HS-5 (cell line): ENCODE measurements at regions not wholly inside any gene's neighbourhood (a gene's known extent, or its start where the extent isn't known, plus 50 kb on each side); places are given as distances from the start of the nearest gene placed in this dataset.
"Not testable (repeated sequence)": the region's sequence is repeated elsewhere in the genome, so short reads cannot be mapped to it uniquely, and the experiment has no call there.

Experiments
- DNase-seq: peaks from one replicate; pipeline ENCODE4 v3.0.0-alpha.2; 2012; ENCODE audit warnings: low read depth

DNA sequence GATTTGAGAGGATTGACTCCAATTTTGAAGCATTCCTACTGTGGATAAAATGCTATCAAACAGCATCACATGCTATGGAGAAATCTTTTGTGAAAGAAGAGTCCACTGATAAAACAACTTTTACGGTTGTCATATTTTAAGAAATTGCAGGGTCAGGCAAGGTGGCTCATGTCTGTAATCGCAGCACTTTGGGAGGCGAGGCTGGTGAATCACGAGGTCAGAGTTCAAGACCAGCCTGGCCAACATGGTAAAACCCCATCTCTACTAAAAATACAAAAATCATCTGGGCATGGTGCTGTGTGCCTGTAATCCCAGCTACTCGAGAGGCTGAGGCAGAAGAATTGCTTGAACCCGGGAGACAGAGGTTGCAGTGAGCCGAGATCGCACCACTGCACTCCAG lies 338.8 kb upstream of the SOX9 start:
- not testable (repeated sequence) for DNase-seq

DNA sequence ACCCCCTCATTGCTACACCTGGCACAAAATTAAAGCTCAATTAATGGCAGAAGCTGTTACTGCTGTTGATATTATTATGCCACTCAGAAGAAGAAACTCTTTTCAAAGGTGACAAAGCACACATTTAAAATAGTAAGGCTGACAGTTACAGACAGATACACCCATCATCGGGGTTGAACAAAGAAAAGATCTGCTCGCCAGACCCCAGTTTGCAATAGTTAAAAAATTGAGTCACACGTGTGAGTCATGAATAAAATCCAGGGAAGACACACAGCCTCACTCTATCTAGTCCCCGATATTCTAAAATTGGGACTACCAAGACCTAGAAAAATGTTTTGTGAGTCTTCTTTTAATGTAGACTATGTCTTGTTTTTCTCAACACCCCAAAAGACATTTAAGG lies 330.0 kb upstream of the SOX9 start:
- peak; percentile 39 for DNase-seq

DNA sequence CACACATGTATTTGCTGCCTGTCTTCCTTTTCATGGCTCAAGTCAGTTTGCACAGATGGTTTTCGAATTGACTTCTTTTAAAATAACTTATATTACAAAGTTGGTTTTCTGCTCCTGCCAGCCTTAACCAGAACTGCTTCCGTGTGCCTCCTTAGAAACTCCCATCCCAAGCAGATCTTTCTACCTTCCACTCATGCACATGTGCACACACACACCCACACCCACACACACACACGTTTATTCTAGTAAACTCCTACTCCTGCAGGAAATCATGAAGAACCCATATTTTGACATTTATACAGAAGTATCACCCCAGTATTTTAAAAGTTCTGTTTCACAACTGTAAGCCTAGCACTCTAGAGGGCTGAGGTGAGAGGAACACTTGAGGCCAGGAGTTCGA lies 329.5 kb upstream of the SOX9 start:
- DNase-seq, result no peak

DNA sequence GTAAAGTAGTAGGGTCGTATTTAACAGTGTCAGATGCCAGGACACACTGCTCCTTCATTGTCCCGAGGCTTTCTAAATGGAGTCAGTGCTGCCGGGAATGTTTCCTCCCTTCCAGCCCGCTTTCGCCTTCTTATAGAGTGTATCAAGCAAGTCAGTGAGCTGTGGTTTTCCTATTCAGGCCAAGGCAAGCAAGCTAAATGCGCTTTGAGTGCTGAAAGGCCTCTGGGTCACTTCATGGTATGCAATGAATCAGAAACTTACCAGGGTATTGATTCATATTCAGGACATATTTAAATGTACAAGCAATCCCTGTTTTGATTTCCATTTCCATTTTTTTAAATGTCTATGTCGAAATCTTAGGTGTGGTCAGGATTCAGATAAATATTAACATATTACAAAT lies 327.9 kb upstream of the SOX9 start:
- peak; percentile 92 for DNase-seq

DNA sequence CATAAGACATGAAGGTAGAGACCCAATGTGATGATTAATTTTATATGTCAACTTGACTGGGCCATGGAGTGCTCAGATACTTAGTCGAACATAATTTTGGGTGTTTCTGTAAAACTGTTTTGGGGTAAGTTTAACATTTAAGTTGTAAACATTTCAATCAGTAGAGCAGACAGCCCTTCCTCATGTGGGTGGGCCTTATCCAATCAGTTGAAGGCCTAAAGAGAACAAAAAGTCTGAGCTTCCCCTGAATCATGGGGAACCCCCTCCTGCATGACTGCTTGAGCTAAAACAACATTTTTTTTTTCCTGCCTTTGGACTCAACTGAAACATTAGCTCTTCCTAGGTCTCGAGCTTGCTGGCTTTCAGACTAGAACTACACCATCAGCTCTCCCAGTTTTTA lies 327.3 kb upstream of the SOX9 start:
- no peak for DNase-seq

DNA sequence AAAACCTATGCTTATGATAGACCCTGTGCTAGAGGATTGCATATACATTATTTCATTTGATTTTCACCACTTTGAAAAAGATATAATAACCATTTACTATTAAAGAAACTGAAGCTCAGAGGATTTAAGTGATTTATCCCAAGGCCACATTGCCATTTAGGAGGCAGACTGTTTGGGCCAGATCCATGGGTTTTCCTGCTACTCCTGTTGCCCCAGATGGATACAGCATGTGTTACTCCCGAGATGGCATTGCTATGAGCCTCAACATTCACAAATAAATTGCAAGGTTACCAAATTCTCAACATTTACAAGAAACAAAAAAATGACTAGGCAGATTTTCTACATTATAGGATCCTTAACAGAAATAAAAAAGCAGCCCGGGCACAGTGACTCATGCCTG lies 322.1 kb upstream of the SOX9 start:
- DNase-seq, result no peak

DNA sequence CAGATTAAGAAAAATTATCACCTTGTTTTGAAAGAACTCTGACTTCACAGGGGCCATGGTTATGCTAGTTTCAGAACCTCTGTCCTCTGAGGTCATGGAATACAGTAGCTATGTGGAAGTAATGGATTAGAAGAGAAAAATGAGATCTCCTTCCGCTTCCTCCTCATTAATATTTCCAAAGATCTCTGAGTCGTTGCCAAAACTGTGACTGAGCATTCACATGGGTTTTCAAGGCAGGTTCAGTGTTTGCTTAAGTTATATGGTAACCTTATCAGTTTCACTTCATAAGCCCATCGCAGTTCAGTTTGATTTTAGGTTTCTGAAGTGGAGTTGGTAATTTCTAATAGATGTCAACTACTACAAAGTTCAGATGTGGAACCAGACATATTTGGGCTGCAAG lies 321.2 kb upstream of the SOX9 start:
- no peak for DNase-seq

DNA sequence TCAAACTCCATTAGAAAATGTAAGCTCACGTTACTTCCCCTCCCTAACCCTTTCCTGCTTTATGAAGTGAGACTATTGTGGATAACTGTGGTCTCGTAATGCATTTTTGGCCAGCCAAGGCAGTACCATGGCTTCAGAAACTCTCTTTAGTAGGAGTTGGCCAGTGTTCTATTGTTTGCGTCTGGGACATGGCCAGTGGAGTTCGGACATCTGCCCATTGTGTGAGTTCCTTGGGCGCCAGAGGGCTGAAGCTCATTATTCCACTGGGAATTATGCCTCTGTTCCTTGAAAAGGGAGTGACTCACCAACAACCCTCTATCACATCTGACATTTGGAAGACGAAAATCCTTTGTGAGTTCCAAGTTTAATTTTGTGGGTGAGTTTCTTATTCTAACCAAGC lies 319.5 kb upstream of the SOX9 start:
- DNase-seq, result no peak

DNA sequence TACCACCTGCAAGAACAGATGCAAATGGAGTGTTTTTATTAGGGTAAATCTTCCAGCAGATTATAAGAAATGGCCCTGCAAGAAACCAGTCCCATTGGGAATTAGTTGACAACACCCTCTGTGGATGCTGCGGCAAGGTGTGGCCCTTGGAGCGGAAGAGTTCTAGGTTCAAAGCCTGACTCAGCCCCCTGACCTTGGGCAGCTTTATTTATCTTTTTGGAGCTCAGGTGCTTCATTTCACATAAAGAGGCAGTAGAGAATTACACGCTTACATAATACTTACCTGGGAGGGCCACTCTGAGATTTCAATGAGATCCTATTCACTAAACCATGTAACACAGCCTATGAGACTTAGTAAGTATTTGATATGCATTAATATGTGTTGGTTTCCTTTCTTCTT lies 318.2 kb upstream of the SOX9 start:
- DNase-seq, result no peak

DNA sequence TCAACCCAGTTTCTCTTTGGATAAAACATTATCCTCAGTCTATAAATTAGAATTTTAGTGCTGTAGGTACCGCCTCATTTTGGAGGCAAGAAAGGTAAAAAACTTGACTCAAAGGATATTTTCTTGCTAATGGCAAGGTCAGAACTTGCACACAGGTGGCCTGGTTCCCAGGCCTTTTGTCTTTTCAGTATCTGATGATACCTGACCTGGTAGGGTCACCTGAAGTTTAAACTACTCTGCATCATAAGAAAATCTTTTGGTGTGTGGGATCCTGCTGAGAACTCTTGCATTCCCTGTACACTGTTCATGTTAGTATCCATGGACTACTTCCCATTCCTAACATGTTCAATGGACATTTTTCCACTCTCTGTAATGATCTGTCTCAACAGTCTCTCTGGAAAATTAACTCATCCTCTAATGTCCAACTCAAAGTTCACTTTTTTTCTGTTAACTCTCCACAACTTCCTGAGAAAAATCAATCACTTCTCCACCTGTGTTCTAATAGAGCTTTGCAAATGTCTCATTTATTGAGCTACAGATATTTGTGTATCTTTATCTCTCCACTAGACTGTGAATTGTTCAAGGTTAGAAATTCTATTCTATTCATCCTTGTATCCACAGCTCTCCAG lies 317.1 kb upstream of the SOX9 start:
- DNase-seq, result no peak

DNA sequence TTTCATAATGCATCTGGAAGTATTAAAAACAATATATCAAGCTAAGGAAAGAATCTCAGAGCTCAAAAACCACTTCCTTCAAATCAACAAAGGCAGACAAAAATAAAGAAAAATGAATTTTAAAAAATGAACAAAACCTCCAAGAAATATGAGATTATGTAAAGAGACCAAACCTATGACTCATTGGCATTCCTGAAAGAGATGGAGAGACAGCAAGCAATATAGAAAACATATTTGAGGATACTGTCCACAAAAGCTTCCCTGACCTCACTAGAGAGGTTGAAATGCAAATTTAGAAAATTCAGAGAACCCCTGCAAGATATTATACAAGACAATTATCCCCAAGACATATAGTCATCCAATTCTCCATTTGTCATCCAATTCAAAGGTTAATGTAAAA lies 311.3 kb upstream of the SOX9 start:
- no peak for DNase-seq

DNA sequence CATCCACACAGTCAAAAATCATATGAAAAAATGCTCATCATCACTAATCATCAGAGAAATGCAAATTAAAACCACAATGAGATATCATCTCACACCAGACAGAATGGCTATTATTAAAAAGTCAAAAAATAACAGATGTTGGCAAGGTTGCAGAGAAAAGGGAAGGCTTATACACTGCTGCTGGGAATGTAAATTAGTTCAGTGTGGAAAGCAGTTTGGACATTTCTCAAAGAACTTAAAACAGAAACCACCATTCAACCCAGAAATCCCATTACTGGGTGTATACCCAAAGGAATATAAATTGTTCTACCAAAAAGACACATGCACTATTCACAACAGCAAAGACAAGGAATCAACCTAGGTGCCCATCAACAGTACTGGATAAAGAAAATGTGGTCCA lies 307.0 kb upstream of the SOX9 start:
- not testable (repeated sequence) for DNase-seq

DNA sequence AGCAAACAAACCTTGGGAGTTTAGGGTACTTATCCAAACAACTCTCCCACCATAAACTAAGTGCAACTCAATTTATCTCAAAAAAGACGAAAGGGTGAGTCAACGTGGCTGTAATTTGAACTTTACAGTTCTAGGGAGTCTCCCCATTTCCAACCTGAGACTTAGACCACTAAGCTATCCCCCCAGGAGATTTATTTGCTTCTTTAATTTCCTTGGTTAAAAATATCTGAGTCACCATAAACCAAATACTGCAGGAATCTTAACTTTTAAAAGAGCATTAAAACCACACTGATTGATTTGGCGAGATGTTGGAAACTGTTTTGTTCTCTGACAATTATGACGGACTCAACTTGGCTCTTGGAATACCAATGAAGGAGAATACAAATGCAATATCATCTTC lies 299.3 kb upstream of the SOX9 start:
- DNase-seq, result no peak

DNA sequence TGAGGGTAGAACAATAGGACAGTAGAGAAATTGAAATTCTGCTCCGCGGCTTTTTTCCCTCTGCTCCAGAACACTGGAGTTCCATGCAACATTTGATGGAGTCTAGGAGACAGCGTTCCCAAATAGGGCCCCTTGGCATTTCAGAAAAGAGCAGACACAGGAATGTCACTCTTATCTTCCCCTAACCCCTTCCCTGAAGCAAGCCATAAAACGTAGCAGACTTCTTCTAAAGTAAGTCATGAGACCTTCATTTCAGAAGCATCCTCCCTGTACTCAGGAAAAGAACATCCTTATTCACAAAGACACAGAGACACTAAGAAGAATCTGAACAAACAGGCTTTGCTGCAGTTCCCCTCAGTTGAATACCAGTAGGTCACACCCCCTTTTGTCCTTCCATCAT lies 296.1 kb upstream of the SOX9 start:
- DNase-seq, result no peak

DNA sequence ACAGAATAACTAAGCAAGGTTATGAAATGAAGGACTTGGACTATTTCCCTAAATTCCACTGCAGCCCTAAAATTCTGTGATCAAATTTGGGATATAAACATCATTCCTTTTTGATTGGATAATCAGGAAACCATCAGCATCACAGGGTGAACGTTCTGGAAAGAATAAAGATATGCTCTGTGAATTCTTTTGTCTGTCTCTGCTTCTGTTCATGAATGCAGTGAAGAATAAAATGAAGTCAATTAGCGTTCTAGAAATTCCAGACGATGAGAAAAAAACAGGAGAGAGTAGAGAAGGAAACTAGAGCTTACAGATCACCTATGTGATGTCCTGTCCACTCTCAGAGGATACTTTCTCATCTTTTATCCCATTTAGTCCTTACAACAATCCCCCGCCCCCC lies 295.1 kb upstream of the SOX9 start:
- DNase-seq, result no peak

DNA sequence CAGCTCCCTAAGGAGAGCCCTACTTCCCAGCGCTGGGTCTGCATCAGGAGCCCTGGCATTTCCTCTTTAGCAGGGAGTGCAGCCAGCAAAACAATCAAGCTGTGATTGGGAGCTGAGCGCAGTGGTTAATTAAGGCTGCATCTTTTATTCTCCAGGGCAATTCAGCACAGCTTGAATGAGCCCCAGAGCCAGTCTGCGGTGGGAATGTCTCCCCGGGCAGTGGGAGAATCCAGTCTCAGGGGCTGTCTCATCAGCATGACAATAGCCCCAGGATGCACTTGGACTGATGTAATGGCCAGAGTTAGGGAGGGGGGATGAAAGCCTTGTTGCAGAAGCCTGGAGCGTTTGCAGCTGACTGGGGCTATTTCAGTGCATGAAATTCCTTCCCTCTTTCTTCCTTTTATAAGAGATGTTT lies 292.6 kb upstream of the SOX9 start:
- no peak for DNase-seq

DNA sequence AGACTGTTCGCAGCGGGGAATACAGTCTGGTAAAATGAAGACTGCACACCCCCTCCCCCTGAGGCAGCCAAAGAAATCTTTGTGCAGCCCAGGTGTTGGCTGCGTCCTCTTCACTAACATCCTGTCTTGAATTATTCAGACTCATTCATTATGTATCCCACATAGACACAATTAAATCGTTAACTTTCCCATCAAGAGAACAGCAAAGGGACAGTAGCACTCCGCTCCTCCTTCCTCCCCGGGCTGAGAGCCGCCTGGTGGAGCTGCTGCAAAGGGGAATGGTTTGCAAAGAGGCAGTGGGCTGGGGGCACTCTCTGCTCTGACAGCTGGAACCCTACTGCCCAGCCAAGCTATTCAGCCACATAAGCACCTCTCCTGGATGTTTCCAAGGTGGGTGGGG lies 290.0 kb upstream of the SOX9 start:
- DNase-seq, result no peak

DNA sequence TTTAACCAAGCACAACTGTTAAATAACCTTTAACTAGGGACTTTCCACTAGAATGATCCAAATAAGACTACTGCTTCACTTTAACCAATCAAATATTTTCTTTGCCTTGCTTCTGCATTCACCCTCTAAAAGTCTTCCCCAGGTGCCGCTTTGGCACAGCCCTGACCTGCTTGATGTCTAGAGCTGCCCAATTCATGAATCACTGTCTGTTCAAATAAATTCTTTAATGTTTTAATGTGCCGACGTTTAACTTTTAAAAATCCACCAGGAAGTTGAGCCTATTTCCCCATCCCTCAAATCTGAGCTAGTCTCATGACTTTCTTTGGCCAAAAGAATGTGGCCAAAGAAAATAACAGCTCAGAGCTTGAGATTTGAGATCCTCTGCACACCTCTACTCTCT lies 277.8 kb upstream of the SOX9 start:
- DNase-seq, result no peak

DNA sequence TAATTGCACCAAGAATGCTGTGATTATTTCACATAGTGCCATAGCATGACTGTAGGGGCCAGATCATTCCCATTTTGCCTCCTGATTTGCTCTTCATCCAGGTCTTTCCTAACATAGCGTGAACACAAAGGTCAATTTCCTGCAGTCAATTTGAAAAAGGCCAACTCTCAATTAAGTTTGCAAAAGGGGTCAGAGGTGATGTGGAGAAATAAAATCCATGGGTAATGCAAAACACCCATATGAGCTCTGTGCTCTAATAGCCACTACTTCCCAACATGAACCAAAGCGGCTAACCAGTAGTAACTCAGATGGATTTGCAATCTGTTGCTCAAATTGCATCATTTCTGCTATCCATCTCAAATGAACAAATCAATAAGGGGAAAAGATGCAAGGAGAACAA lies 275.5 kb upstream of the SOX9 start:
- DNase-seq, result no peak

DNA sequence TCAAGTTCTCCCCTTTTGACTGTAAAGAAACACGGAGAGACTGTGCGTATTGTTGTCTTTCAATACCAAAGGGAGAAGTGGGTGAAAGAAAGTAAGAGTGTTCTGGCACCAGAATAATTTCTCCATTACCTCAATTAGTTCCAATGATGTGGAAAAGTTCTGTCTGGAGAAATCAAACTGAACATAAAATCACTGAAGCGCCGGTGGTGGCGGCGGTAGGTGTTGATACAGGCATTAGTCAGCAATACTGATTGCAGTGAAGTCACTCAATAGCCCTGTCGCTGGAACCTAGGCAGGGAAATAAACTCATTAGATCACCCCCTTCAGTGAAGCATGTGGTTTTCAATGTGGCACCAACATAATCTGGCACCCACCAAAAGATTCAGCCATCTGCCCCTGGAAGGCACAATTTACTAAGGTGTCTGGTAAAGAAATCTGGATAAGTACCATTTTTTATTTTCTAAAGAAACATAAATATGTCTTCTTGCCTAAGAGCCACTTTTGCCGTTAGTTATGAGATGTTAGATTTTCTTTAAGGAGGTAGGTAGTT lies 274.2 kb upstream of the SOX9 start:
- no peak for DNase-seq

DNA sequence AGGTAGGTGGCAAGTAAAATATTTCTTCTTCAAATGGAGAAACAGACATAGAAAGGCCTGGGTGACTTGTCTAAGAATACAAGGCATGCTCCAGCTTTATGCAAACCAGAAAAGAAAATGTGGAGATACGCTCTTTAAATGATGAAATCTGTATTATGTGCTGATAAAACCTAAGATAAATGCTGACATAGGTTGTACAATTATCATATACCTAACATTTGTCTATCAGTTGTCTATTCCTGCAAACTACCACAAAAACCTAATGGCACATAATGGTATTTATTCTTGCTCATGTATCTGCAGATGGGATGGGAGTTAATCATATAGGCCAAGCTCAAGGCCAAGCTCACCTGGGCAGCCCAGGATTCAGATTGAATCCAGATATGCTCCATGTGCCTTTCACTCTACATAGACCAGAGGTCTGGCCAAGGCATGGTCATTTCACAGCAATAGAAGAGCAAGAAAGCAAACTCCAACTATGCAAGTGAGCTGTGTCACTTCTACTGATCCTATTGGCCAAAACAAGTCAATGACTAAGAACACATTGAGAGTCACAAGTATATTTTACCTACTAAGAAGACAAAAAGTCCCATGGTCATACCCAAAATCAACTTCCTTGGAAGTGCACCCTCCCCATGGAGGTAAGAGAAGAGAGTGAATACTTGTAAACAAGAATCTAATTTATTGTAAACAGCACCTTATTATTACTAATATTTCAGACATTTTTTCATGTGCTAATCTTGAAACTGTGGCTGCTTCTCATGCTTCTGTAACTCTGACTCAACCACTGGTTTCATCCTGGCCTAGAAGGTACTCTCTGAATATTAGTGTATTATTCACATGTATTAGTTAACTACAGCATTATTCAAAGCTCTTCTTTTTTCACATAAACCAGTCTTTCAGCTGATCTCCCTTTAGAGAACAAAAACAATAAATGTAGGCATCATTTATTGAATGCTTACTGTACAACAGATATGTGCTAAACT lies 270.7 kb upstream of the SOX9 start:
- DNase-seq, result no peak

DNA sequence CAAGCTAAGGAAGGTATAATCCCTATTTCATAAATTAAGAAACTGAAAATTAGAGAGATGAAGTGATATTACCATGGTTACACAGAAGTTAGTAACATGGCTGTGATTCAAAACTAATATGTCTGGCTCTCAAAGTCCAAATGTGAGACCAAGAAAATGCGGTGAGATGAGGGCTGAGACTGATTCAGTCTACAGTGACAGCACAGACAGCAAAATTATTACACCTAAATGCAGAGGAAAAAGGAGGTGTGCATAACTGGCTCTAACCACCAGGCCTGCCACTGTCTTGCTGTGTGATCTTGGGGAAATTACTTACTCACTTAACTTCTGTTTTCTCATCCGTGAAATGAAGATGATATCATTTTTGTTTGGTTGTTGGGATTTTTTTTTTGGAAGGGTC lies 270.0 kb upstream of the SOX9 start:
- DNase-seq, result no peak

DNA sequence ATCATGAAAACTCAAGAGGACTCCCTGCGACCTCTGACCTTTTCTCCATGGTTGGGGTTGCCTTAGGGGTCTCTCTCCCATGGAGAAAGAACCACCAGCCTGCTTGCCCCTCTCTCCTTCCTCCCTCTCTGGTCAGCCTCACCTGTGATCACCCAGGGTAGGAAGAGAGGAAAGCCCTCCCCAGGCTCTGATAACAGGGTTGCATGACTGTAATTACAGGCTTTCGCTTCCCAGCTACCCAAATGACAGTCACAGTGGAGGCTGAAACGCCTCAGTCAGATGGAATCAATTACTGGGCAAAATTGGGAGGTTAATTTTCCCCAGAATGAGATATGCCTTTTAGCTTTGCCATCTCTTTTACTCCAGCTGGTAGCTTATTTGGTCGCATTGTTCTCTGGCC lies 265.8 kb upstream of the SOX9 start:
- no peak for DNase-seq
